GM19023 (cell line): ENCODE measurements at regions not wholly inside any gene's neighbourhood (a gene's known extent, or its start where the extent isn't known, plus 50 kb on each side); places are given as distances from the start of the nearest gene placed in this dataset.

ENCODE experiments used
- ATAC-seq: cut with Tn5 transposase; IDR thresholded peaks from one replicate; pipeline ENCODE4 v1.9.1; 2021; ENCODE audit warnings: mild to moderate bottlenecking, moderate library complexity; ENCODE audit not compliant: unreplicated experiment

DNA sequence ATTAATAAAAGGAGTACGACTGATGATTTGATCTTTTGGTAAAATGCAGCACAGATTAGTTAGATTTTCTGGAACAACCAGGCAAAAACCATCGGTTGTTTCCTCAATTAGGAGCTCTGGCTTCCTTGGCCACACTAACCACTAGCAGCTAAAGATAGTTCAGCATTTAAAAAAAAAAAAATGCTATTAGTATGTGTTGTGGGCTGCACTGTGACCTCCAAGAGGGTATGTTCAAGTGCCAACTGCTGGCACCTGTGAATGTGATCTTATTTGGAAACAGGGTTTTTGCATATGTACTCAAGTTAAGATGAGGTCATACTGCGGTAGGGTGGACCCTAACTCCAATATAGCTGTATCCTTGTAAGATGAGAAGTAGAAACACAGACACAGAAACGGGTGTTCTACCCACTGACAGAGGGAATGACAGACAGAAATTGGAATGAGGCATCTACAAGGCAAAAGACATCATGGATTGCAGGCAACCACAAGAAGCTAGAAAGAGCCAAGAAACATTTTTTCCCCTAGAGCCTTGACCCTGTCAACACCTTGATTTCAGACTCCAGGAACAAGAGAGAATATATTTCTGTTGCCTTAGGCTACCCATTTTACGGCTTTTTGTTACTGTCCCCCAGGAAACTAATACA, 534.6 kb upstream of the ROBO2 start:
- ATAC-seq: no peak

DNA sequence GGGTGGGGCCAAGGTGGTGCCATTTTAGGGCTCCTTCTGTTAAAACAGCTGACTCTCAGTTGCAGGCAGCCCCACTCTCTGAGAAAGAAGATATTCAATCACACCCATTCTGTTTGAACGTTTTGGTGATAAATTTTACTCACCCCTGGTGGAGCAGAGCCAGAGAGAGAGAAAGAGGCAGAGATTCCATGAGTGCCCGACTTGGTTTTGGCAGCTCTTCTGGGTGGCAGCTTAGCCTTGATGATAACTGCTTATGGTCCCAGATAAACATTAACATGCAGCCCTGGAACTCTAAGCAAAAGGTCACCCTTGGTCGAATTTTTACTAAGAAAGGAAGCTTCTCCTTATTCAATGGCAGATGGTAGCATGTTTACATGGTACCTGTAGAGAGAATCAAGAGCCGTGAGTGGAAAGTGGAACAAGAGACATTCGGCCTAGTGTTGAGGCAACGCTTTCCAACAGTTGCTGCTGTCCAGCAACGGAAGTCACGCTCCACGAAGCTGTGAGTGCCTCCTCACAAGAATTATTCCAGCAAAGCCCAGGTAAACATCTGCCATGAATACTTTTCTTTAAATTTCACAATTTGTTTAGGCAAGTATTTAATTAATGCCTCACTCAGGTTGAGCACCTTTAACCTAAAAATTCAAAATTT, 530.6 kb upstream of the ROBO2 start:
- no peak for ATAC-seq

DNA sequence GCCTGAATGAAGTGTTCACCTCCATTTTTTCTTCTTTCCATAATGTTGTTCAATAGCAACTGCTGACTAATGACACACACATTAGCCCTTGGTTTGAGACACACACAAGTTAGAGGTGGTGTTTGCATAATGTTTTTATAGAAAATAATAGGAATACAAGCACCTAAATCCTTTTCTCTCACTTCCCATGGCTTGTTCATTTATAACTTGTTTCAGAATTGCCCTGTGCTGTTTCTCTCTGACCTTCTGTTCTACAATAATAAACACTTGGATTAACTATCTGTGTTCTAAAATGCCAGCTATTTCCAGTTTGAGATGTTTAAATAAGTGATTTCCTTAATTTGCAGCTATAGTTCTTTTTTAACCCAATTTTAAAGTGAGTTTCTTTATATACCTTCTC, 525.1 kb upstream of the ROBO2 start:
- ATAC-seq: no peak

DNA sequence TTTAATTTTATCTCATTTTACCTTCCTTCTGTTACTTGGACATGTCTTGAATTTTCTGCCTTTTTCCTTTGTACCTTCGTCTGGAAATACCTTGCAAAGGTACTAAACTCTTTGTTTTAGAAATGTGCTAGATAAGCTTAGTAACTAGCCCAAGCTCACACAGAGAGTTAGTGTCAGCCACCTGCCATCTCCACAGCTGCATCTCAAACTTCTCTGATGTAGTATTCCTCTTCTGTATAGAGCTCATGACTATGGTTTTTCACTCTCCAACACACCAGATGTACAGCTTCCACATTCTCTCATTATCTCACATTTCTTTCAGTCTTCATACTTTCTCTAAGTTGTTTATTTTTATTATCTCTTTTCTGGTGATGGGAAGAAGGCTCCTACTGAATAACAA, 516.6 kb upstream of the ROBO2 start:
- ATAC-seq: no peak

DNA sequence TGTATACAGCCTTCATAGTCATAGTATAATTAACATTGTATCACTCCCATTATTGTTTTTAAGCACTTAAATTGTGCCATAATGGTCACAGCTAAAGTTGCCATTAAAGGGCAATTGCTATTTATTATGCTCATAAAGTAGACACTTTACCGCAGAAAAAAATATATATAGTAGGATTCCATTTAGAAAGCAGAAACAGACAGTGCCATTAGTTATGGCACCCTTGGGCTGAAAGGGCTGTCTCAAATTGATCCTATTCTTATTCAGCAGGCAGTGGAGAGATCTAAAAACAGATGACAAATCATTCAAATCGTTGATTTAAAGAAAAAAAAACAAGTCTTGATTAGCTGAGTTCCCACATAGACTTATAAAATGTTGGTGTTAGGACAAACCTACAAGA, 514.2 kb upstream of the ROBO2 start:
- ATAC-seq: no peak

DNA sequence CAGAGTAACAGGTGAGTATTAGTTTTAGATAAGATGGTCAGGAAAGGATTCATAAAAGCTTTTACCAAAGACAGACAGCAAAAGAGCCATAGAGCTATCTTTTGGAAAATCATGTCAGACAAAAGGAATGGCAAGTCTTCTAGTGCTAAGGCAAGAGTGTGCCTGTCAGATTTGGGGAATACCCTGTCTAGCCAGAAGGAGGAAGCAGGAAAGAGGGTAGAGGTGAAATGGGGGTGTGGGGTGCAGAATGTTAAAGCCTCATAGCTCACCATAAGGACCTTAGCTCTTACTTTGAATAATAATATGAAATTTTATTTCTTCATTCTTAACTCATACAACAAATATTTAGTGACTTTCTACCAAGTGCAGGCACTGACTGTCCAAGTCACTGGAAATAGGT, 512.1 kb upstream of the ROBO2 start:
- no peak for ATAC-seq

DNA sequence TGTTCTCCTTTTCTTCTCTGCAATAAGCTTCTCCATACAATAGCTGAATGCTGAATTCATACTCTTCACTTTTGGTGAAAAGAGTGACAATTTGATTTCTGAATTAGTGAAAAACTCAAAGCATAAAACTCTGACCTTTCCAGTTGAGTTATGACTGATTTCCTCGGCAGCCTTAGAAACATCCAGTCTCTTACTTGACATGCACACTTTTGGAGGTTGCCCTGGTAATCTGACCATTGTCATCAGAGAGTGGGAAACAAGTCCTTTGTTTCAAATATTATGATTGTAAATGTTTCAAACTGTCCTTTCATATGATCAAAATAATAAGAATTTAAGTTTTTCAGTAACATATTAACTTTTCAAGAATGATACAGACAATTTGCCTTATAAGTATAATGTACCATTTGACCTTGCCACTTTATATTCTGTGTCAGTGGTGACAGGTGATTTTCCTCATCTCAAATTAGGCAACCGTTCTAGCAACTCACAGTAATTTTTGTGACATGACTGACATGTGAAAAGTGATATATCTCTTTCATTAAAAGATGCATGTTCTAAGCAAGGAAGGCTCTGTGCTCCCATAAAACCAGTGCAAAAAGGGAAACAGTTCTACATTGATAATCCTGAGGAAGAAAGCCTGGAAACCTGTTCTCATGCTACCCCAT, 507.6 kb upstream of the ROBO2 start:
- ATAC-seq: no peak

DNA sequence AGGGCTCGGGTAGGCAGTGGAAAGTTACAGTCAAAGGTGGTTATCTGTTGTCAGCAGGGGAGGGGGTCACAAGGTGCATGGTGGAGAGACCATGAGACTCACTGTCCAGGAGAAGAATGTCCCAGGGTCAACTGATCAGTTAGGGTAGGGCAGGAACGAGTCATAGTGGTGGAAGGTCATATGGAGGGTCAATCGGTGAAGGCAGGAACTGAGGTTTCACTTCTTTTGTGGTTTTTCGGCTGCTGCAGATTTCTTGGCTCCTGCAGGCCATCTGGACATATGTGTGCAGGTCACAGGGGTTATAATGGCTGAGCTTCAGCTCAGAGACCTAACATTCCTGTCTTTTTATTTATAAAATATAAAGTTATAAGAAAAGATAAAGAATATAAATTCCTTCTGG, 506.2 kb upstream of the ROBO2 start:
- peak; percentile 52 for ATAC-seq

DNA sequence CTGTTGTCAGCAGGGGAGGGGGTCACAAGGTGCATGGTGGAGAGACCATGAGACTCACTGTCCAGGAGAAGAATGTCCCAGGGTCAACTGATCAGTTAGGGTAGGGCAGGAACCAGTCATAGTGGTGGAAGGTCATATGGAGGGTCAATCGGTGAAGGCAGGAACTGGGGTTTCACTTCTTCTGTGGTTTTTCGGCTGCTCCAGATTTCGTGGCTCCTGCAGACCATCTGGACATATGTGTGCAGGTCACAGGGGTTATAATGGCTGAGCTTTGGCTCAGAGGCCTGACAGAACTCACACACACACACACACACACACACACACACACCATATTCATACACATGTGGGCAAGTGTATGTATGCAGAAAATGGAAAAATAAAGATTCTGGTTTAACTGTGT, 502.0 kb upstream of the ROBO2 start:
- ATAC-seq: peak; percentile 67

DNA sequence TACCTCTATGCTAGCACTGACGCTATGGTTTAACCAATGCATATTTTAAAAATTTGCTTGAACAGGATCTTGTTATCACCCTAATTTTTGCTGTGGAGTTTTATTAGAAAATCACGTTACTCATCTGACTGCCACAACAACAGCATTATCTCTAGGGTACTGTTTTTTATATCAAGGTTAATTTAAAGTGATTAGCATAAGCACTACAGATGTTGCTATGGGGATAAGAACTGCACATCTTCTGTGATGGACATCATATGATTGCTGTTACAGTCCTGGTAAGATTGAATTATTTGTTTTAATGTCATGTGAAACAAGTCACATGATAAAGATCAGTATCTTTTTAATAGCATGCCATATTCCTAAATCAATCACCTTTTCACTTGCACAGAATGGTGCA, 492.2 kb upstream of the ROBO2 start:
- ATAC-seq: no peak

DNA sequence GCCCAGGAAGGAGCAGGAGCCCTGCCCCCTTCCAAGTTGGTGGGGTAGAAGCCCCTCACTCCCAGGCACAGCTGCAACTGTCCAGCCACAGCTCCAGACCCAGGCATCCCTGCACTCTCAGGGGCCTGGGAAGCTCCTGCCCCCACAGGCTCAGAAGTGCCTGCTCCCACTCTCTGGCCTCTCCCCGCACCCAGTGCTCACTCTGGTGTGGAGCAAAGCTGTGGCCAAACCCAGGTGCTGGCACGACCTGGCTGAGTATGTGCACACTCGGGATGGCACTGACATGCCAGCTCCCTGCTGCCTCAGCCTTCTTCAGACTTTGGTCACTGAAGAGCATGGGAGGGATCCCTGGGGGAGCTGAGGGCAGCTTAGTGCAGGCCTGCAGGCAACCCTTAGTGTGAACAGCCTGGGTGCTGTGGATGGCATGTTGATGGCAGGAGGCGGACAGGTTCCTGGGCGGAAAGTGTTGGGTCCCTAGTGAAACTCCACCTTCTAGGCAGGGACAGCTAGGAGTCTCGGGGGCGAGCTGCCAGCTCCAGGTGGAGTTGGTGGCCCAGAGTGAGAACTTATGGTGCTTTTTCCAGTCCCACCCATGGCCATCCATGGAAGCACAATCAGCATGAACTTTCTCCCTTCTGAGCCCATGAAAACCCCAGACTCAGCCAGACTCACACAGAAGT, 489.2 kb upstream of the ROBO2 start:
- no peak for ATAC-seq

DNA sequence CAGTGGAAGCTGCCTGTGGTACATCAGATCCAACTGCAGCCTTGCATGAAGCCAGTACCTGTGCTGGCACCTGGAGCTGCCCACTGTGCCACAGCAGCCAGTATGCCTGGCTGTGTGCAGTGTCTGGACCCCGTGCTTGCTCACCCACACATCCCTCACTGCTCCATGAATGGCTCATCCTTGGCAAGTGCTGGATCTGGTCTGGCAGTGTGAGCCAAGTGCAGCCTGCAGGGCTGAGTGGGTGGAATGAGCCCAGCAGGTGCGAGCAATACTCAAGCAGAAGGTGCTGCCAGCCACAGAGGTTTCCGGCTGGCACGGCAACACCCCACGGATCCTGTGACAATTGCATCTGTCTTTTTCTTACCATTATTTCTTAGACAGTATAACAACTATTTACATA, 488.2 kb upstream of the ROBO2 start:
- ATAC-seq: no peak

DNA sequence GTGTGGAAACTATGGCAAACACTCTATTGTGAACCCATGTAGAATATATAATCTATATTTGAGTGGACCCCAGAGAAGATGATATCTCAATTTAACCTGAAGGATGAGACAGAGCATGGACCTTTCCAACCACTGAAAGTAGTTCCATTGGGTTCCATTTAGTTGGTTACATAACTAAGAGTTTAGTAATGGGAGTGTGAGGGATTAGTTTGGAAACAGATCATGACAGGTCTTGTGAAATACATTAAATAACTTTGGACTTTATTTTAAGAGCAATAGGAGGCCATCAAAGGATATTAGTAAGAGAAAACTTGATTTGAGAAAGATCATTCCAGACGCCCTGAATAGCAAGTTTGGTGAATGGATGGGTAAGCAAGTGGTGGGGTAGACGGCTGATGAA, 487.2 kb upstream of the ROBO2 start:
- ATAC-seq: no peak

DNA sequence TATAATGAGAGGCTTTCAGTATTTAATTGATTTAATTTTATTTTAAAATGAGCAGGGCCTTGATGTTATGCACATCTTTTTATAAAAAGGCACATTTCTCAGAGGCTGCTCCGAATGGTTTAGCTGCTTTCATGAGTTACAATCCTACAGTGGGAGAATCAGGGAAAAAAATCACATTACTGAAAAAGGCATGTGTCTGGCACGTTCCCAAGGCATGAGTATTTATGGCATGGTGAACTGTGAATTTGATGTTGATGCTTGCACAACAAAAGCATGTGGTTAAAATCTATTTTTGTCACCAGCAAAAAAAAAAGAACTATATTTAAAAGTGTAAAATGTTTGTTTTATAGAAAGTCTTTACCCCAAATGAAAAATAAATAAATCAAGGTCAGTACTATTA, 485.2 kb upstream of the ROBO2 start:
- no peak for ATAC-seq

DNA sequence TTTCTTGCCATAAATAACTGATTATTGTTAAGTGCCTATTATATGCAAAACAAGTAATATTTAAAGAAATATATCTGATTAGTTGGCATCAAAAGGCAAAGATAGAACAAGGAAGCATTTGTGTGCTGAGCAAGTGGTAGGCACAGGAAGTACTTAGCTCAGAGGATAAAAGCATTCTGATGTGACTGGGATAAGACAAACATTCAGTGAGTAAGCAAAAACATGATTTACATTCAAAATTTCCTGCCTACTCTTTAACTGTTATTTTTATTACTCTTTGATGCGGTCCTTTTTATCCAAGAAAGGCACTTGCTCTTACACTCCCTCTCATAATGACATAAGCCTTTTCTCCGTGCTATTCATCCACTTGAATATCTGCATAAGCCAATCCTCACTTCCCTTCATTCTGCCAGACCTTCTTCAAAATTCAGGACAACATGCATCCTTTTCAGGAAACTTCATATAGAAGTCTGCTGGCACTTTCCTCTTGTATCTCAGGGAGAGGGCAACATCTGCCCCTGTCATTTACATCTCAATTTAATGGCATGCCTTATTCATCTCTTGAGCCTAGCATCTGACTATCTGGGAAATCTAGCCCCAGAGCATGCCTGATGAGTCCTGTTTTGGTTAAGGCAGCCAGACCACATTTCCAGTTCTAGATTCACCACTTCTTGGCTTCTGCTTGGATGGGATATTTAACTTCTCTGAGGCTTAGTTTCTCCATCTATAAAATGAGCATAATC, 478.2 kb upstream of the ROBO2 start:
- ATAC-seq: no peak

DNA sequence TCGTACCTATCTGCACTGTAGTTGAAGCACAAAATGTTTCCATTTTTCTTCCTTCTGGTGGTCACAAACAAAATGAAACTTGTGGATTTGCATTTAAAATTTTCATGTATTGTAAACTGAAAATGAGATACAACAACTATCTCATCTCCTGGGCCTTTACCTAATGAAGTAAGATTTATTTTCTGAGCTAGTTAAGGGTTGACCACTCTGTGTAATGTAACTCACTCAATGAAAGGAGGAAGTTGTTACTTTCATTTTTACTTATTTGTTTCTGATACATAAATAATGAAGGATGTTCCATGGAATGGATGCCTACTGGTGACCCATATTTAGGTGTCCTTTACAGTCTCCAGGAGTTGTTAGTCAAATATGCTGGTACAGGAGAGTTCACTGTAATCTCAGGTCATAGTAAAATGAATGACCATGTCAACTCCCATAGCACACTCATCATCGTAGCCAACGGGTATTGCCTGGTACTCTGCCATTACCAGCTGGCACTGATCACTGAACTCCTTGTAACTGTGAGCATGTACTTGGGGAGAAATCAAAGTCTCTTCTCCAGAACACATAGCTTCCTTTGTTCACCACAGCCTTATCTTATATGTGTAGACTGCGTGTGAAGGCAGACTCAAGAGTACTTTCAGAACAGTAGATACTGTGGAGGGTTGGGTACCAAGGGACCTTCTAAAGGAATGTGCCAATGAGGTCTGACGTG, 474.2 kb upstream of the ROBO2 start:
- no peak for ATAC-seq

DNA sequence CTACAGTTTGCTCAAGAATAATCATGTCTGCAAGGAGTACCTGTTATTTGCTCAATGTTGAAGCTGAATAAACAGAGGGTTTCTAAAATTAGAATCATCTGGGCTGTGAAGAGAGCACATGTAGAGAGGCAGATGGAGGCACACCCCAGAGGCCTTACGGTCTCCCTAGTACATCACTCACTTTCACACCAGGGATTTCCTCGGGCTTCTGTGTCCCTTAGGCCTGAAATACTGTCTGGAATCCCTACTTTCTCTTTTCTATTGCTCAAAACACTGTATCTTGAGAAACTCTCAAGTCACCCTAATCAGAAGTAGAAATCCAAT, 473.7 kb upstream of the ROBO2 start:
- ATAC-seq: no peak

DNA sequence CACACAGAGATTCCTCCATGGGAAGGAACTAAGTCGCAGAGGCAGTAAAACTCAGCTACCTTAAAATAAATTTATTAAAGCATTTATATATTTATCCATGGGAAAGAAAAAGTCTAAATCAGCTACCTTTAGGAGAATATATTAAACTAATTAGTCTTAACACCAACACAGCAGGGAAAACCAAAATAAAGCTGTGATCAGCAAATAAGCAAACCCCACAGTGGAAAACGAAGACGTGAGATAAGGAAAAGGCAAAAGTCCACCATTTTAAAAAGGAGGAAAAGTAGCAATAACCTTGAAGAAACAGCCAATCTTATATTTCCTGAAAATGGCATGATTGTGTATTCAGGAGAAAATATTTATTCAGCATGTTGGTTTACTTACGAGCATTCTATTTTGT, 473.0 kb upstream of the ROBO2 start:
- ATAC-seq: no peak

DNA sequence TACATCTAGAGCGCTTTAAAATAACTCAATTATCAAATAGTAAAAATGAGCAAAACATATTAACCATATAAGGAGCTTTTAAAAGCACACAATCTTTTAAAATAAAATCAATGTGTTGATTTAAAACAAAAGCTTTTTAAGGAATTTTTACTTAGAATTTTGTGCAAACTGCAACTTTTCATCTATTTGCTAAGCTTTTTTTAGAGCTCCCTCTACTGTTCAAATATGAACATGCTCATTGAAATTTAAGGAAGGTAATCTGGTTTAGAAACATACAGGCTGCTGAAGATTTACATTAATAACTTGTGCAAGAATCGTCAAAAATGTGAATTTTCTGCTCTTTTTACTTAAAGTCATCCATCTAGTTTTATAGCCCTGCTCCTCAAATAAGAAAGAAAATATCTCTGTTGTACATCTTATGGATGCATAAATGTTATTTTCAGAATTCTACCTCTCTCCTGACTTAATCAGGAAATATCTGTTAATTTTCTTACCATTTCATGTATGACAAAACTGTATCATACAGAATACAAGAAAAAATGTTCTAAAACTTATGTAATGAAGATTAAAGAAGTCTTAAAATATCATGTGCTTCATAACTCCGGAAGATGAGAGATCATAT, 469.4 kb upstream of the ROBO2 start:
- ATAC-seq: no peak

DNA sequence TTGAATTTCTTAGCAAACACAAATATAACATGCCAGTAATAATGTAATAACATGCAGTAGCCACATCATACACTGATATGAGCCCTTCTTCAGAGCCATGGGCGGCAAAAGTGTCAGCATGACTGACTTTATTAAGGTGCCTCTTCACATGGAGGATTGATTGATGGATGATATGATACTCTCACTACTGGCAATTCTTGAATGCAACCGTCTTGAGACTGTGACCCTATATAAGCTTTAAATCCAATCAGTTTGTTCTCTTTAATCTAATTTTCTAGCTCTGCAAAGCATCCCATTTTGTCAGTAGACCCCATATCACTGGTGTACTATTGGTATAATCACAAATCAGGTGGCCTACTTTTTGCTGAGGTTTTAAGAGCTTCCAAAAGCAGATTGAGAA, 463.7 kb upstream of the ROBO2 start:
- no peak for ATAC-seq
